GM21515 (cell line): ENCODE measurements at regions not wholly inside any gene's neighbourhood (a gene's known extent, or its start where the extent isn't known, plus 50 kb on each side); places are given as distances from the start of the nearest gene placed in this dataset.

ENCODE experiments used
- ATAC-seq: cut with Tn5 transposase; IDR thresholded peaks from one replicate; pipeline ENCODE4 v1.9.1; 2021; ENCODE audit not compliant: unreplicated experiment

DNA sequence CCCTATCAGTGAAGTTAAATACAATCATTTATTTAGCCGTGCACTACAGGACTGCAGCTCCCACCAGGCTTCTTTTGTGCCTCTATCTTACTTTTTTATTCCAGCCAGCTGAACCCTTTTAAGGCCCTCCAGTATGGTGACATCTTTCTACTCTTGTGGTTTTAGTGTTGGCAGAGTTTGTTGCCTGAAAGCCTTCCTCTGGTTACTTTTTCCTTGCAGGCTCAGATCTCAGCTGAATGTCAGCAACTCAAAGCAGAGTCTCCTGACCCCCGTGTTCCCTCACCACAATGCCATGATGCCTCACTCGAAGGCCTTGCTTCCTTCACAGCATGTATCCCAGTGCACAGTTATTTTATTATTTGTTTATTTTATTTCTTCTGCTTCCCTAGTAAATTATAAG lies 818.9 kb upstream of the LCORL start:
- no peak for ATAC-seq

DNA sequence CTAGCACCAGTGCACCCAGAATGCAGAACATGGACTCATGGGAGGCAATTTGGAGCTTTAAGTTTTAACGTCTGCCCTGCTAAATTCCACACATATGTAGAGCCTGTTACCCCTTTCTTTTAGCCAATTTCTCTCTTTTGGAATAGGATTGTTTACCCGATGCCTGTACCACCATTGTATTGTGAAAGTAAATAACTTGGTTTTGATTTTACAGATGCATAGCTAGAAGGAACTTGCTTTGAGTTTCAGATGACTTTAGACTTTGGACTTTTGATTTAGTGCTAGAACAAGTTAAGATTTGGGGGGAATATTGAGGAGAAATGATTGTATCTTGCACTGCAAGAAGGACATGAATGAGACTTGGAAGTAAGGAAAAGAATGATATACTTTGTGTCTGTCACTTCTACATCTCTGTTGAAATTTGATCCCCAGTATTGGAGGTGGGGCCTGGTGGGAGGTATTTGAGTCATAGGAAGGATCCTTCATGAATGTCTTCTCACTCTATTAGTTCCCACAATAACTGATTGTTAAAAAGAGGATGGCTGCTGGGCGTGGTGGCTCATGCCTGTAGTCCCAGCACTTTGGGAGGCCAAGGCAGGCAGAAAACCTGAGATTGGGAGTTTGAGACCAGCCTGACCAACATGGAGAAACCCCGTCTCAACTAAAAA lies 794.8 kb upstream of the LCORL start:
- ATAC-seq = no peak

DNA sequence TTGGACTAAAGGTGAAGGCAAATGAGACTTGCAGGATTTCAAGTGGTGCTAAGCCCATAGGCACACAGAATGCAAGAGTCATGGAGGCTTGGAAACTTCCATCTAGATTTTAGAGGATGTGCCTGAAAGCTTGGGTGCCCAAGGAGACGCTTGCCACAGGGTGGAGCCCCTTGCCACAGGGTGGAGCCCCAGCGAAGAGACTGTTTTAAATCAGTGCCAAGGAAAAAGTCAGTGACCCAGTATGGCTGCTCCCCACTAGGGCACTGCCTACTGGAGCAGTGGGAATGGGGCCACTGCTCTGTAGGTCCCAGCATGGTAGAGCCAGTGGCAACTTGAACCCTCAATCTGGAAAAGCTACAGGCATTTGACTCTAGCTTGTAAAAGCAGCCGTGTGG lies 794.2 kb upstream of the LCORL start:
- no peak for ATAC-seq

DNA sequence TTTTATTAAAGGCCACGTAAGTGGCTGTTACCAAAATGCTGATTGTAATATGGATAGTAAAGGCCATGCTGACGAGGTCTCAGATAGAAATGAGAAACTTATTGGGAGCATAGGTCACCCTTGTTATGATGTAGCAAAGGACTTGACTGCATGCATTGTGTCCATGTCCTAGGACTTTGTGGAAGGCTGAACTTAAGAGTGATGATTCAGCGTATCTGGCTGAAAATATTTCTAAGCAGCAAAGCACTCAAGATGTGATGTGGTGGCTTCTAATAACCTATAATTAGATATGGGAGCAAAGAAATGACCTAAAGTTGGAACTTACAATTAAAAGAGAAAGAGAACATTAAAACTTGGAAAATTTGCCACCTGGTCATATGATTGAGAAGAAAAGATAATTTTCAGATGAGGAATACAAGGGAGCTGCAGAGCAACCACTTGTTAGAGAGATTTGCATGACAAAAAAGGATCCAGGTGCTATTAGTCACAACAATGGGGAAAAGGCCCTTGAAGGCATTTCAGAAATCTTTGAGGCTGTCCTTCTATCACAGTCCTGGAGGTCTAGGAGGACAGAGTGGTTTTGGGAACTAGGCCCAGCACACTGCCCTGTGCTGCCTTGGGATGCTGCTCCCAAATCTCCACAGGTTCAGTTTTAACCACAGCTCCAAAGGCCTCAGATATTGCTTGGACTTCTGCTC lies 793.7 kb upstream of the LCORL start:
- no peak for ATAC-seq

DNA sequence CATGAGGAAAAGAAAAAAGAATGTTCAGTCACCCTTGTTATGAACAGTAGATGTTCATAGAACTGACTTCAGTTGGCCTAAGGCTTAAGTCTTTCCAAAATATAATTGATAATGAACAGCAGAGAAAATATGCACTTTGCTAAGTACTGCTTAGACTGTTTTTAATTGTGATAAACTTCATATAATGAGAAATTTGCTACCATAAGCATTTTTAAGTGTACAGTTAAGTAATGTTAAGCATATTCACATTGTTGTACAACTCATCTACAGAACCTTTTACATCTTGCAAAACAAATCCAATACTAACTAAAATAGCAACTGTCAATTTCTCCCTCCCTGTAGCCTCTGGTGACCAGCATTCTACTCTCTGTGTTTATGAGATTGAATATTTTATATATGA lies 792.2 kb upstream of the LCORL start:
- no peak for ATAC-seq

DNA sequence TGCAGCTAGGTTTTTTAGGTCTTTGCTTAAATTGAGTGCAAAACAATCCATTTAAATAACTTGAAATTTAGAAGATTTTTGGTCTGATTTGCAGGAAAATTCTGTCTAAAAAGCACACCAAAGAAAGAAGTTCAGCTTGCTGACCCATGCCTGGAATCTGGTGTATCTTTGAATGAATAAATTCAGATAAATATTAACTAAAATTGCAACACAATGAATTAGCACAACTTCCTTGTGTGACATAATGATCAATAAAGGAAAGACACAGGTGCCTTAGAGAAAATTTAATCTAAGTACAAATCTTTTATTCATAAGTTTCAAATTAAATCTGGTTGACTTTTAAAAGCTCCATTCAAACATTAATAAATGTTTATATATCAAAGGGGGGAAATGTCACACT lies 791.5 kb upstream of the LCORL start:
- ATAC-seq = no peak

DNA sequence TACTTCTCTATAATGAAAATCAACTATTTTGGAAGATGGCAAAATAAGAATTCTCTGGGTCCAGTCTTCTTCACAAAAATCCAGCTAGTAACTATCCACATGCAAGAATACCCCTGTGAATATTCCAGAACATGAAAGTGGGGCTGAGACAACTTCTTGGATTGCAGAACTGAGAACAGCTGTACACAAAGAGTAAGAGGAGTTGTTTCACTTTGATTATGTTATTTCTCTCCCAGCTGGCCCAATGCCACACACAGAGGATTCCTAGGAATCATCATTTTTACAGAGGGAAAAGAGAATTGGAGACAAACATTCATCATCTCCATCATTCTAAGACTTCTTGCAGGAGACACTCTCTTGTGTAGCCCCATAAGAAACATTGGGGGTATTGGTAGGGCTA lies 782.2 kb upstream of the LCORL start:
- no peak for ATAC-seq

DNA sequence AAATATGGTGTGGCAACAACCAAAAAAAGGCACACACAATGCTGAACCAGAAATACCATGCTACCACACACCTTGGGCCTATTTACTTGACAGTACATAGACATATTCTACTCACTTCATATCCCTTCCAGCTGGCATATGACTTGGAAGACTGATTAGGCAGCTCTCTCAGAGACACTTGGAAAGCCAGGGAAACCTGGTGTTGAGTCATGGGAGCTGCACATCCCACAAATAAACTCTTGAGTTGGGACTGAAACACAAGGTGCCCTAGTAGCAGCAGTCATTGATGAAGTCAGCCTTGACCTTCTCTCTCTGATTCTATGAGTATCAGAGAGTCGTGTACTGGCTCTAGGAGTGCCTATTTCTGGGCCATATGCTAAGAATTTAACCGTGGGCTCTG lies 776.6 kb upstream of the LCORL start:
- no peak for ATAC-seq

DNA sequence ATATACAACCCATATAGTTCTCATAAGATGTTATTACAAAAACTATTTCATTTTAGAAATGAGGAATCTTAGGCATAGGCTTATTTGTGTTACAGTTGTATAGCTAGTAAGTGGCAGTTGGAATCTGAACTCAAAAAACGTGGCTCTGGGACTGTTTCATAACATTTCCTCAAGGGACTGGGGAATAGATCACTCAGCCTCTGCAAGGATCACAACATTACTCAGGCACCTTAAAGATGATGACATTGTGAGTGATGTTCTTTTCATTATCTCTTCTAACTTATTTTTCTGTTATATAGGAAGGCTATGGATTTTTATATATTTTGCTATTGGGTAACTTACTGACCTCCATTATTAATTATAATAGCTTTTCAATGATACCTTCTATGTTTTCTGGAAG lies 774.2 kb upstream of the LCORL start:
- no peak for ATAC-seq

DNA sequence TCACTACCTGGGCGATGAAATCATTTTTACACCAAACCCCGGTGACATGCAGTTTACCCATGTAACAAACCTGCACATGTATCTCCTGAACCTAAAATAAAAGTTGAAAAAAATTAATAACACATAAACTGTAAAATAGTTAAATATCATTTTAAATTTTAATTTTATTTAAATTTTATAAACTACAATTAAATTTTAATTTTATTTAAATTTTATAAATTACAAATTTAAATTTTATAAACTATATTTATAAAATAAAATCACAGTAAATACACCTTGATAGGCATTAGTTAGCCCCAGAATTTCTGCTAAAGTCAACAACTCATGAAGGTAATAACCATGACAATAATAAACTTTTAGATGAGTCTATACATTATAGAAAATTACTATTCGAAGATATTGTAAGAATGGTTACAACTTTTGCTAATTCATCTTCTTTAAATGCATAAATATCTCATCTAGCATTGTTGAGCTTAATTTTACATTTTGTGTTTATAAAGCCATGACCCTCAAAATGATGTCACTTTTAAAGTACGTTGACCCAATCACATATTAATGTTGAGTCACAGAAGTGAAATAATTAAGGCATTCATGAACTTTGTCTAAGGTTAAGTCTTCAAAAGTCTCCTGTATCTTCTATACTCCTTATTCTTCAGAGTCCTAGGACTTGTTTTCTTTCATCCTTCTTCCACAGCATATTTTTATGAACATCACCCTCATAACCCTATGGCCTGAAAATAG lies 755.8 kb upstream of the LCORL start:
- no peak for ATAC-seq

DNA sequence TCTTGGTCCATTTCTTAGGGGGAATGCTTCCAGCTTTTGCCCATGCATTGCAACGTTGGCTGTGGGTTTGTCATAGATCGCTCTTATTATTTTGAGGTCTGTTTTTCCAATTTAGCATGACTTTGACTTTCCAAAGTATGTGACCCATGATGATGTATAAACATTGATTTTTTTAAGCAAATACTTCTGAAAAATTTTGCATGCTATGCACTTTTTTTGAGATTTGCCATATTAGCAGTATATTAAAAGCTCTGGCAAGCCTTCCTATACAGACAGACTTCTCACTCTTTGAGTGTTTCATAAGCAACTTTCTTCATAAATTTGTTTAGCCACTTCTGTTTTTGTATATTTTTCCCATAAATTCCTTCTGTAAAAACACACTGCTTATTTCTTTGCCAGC lies 746.4 kb upstream of the LCORL start:
- no peak for ATAC-seq

DNA sequence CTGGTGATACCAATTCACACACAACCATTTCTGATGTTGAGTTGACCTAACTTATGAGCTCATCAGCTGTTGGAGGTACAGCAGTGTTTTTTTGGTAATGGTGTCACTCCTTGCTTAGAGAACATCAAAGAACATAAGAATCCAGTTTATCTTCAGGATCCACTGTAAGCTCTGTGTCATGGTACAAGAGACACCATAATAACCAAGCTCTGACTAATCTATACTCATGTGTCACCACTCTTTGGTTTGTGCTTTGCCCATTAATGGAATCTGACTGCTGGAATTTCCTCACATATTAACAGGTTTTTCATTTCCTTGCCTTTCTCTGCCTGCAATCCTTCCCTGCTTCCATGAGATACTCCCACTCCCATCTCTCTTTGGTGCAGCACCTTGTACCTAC lies 735.1 kb upstream of the LCORL start:
- no peak for ATAC-seq

DNA sequence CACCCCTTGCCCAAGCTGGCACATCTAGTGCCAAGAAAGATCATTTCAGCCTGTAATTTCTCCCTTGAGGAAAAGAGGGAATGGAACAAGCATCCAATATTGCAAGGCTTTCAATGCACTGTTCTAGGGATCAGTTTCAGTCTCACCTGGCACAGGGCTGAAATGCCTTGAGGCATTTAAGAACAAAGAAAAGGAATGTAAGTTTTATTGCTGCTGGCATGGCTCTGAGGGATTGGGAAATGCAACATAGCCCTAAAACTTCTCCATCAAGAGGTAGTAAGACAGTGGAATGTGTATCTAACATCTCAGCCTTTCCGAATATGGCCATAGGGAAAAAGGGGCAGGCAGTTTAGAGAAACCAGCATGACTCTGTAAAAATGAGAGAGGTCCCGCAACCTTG lies 732.6 kb upstream of the LCORL start:
- no peak for ATAC-seq

DNA sequence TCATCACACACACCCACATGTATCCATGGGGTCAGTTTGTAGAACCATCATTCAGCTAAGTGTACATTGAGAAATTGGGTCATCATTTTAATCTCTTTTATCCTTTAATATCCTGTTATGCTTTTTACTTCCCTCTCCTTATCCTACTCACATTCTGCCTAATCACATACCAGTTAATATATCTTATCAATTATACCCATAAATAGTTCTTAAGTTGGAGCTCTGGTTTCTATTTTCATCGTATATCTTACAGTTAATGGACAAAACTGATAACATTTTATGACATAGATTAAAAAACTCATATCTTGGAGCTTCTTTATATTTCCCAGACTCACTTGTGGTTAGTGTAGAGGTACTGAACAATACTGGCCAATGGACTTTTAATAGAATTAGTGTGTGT lies 729.5 kb upstream of the LCORL start:
- no peak for ATAC-seq

DNA sequence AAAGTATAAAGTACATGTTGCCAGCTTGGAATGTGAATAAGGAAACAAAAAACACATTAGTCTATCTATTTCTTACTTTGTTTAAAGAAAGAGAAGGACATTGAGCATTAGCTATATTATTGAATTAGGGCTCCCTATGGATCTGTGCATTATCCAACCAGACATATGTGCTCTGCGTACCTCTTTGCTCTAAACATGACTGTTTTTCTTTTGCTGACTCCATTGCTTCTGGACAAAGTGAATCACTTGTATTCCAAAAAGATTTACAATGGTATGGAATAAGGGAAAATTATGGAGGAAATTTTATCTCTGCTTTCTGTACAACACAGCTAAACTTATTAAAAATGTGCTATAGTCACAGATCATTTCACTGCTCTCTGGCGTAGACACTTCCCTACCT lies 727.8 kb upstream of the LCORL start:
- ATAC-seq = no peak

DNA sequence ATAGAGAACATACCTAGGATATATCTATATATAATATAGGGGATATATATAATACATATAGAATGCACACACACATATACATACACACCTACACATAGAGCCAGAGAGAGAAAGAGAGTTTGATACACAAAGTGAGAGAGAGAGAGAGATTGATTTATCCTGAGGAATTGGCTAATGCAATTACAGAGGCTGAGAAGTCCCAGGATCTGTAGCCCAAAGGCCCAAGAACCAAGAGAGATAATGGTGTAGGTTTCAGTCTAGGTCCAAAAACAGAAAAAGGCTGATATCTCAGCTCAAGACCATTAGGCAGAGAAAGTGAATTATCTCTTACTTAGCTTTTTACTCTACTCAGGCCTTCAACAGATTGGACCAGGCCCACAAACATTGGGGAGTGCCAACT lies 715.0 kb upstream of the LCORL start:
- ATAC-seq = no peak

DNA sequence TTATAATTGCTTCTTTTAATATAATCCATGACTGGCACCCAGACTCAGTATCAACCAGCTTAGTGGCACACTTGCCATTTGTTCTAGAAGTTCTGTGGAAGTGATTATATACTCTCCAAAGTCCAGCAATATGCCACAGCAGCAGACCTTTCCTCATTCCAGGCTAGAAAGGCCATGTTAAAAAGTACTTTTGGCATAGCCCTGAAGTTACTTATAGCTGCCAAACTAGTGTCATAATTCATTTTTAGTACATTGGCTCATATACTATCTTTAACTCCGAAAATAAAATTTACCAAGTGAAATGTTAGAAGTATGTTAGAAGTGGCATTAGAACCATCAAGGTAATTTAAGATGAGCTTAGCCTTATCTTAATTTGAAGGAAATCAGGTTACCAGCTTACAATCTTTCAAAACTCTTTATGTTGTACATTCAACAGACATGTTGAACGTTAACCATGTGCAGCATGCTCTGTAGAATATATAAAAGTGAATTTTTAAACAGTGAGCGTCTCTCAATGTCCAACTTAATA lies 714.2 kb upstream of the LCORL start:
- no peak for ATAC-seq

DNA sequence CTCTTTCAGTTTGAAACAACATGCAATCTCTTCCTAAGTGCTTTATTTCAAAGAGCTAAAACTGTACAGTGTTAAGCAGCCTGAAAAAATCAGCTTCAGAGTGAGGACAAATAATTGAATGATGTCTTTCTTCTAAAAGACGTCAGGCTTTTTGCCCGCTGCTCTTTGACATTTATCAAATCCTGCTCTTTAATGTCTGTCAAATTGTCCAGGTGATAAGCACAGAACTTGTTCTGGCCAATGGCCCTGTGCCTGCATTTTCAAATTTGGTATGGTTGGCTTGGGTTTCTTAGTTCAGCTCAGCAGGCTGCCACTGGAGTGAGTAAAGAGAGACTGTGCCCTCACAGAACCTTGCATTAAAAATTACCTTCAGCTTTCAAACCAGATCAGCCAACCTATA lies 712.9 kb upstream of the LCORL start:
- no peak for ATAC-seq

DNA sequence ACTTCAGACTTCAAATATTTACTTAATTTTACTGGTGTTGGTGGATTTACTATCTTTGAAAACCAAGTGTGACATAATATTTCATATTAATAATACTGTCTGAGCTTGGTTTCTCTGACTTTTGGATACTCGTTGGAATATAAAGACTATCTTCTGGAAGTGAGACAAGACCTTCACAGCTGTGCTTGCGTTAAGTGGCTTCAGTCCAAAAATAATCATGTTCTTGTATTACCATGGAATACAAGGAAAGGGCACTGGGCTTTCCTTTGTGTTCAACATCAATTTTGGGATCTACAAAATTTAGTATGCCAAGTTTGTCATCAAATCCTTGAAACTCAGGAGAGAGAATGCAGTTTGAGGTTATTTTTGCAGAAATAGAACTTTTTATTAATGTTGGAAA lies 712.4 kb upstream of the LCORL start:
- ATAC-seq = no peak

DNA sequence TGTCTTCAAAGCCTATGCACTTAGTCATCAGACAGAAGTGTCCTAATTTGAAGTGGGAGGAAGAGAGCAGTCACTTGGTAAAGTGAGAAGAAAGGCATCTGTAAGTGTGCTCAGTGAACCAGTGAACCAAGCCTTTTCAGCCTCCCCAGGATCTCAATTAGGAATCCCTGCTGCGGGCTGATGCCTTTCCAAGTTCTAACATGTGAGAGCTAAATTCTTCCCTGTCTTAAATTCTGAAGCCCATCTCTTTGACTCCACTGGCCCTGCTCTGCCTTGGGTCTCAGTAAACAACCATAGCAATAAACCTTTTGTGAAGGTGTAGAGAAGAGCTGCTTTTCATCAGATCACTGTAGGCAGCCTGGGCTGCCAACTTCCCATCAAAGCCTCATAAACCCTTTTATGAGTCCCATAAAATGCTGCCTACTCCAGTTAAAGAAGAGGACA lies 701.2 kb upstream of the LCORL start:
- ATAC-seq = no peak

DNA sequence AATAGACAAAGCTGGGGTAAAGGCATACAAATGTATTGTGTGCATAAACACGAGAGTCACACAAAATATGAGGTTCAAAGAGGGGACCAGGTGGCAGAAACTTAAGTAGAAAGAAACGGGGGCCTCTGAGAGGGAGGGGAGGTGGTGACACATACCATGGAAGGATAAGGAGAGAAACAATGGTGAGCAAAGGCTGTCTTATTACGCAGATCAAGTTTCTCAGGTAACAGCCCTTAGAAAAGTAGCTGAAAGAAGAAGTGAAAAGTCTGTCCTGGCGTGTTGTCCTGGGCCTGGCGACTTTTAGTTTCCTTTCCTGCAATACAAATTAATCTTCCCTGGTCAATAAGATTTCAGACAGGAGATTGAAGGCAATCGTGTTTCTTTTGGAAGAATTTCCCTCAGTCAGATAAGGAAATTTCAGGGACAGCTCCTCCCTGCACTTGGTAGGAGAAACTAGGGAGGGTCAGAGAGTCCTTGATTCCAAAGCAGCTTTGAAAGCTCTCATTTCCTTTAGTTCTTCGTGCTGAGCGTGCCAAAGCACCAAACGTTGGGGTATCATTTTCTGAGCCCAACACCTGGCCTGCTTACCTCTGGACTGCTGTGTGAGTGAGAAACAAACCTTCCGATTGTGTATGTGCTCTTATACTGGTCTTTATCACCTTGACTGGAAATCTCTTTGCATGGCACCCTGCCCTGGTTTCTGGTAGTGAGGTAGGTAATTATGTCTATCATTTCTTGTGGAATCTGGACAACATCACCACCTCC lies 676.7 kb upstream of the LCORL start:
- no peak for ATAC-seq
